ENCODE measurements at regions not wholly inside any gene's neighbourhood (a gene's known extent, or its start where the extent isn't known, plus 50 kb on each side); places are given as distances from the start of the nearest gene placed in this dataset.

DNA sequence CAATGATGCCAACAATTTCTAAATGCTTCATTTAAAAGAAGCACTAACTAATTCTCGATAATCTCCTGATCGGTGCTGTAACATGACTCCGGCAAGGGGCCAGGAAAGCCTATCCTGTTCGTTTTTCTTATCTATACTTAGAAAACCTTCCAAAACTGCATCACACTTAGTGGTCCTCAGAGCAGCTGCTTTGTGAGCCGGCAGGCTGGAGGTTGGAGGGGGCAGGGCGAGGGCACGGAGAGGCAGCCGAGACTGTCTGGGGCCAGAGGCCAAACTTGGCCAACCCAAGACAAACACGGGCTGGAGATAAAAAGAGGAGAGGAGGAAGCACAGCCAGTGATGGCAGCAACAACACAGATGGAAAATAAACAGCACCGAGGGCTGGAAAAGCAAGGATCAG is 455.7 kb downstream of the BCOR start:
- DNase-seq (ENCODE audit: low spot score), result no peak
- intact Hi-C loops (cut with DNase I), result no loop called here

DNA sequence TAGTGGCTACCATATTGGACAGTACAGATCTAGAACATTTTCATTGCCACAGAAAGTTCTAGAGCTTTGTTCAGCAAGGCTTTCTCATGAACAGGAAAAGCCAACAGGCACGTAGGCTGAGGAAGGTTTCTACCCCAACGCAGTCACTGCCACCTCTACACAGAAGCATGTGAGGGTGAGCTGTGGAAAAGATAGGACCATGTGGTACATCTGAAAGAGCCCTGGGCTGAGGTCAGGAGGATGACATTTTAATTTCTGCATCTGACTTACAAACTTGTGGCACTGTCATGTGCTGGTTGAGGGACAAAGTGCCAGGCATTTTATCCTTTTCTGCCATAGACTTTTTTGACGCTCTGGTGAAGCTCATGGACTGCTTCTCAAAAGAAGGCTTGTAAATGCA is 454.2 kb downstream of the BCOR start:
- no peak for DNase-seq (ENCODE audit: low spot score)
- intact Hi-C loops (cut with DNase I), result no loop called here

DNA sequence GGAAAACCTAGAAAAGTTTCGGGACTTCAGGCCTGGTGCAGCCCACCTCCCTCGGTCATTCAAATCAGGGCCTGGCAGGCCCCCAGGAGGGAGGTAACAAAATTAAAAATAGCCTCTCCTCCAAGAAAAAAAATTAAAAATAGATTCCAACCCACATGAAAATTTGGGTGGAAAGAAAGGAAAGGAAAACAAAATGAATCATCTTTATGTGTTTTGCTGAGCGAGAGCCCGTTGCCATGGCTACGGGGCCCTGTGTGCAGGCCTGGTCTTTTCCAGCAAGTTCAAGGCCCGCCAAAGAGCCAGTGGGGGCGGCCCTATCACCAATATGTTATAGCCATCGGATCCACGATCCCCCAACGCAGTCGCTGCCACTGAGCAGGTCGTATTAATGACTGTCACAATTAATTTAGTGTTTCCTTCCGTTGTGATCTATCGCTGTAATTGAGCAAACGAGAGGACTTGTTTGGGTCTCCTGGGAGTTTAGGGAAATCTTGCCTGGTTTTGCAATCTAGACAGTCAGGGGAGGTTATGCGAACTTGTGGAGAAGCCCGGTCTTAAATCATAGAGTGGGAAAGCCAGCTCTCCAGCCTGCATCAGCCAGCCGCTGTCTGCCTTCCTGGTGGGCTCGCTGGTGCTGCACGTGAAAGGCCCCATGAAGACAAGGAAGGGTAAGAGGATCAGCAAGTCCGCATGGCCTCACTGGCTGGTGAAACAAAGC is 452.4 kb downstream of the BCOR start:
- DNase-seq (ENCODE audit: low spot score), result no peak
- intact Hi-C loops (cut with DNase I), result no loop called here

DNA sequence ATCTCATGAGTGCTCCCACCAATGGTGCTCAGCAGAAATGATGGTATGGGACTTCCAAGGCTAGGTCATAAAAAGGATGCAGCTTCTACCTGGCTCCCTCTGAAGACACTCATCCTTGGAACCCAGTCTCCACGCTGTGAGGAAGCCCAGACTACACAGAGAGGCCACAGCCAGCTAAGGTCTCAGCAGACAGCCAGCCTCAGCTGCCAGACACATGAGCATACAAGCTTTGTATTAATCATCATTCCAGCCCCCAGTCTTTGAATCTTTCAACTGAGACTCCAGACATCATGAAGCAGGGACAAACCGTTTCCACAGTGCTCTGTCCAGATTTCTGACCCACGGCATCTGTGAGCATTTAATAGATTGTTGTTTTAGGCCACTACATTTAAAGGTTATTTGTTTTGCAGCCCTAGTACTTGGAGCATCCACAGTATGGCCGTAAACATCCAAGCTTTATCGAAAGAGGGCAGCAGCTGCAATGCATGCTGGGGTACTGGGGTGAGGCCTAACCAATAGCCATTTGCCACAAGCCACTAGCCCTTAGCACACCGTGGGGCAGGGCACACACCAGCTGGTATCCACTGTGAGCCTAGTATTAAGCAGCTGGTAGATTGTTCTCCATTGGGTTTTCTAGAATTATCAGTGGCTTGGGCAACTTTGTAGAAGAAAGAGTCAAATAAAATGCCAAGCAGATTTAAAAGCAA is 449.1 kb downstream of the BCOR start:
- intact Hi-C loops (cut with DNase I), result no loop called here
- no peak for DNase-seq (ENCODE audit: low spot score)

DNA sequence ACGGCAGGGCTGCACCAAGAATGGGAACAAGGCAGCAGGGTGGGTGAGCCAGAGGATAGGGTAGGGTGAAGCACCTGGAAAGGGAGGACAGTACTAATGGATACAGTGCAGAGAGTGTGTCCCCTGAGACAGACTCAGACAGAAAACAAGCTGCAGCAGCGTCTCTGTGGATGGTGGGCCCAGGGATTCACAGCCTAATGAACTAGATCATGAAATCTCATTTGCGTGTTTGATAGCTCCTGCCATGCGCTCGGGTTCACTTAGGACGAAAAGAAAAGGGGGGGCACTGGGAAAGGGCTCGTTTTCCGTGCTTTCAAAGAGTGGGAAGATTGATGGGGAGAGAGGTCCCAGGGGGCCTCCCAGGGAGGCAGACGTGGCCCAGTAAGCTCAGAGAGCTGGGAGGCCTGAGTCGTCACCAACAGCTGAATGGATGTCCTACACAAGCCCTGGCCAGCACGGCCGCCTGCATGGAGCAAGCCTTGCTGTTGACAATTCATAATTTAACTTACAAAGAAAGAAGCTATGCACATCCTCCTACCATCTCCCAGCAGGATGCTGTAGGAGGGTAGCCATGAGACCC is 446.9 kb downstream of the BCOR start:
- DNase-seq (ENCODE audit: low spot score), result no peak
- intact Hi-C loops (cut with DNase I), result loop anchor here (10.0 kb wide), 1 partner anchor 164 kb away; no protein-coding TSS in a partner anchor

DNA sequence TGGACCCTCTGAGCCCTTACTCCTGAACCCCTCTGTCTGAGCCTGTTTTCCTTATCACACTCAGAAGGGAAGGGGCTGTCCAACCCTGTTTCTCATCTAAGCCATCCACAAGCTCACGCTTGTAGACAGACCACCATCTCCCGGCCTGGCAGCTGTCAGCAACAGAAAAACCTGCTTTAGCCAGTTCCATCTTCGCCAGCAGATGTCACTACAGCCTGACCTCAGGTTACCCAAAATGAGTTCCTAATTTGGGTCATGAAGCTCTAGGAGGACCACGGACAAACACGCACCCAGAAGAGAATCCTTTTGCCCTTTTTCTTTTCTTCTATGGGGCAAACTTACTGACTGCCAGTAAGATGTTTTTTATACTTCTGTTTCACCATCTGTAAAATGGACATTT is 445.4 kb downstream of the BCOR start:
- DNase-seq (ENCODE audit: low spot score), result no peak
- intact Hi-C loops (cut with DNase I), result loop anchor here (10.0 kb wide), 1 partner anchor 162 kb away; no protein-coding TSS in a partner anchor

DNA sequence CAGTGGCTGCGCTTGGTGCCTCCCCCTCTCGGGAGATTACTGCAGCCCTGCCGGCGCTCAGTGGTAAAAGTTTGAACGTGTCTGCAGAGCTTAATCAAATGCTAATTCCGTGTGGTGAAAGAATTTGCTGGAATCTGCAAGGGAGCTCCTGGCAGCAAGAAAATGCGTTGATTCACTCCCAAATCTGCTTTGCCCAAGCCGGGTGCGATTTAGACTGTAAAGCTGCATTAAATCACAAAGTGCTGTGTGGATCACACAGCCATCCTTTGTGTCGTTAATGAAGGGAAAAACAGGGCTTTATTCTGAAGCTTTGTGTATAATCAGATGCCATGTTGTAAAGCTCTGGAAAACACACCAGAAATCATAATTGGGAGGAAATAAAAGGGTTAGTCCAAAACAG is 444.1 kb downstream of the BCOR start:
- intact Hi-C loops (cut with DNase I), result loop anchor here (10.0 kb wide), 1 partner anchor 161 kb away; no protein-coding TSS in a partner anchor
- no peak for DNase-seq (ENCODE audit: low spot score)

DNA sequence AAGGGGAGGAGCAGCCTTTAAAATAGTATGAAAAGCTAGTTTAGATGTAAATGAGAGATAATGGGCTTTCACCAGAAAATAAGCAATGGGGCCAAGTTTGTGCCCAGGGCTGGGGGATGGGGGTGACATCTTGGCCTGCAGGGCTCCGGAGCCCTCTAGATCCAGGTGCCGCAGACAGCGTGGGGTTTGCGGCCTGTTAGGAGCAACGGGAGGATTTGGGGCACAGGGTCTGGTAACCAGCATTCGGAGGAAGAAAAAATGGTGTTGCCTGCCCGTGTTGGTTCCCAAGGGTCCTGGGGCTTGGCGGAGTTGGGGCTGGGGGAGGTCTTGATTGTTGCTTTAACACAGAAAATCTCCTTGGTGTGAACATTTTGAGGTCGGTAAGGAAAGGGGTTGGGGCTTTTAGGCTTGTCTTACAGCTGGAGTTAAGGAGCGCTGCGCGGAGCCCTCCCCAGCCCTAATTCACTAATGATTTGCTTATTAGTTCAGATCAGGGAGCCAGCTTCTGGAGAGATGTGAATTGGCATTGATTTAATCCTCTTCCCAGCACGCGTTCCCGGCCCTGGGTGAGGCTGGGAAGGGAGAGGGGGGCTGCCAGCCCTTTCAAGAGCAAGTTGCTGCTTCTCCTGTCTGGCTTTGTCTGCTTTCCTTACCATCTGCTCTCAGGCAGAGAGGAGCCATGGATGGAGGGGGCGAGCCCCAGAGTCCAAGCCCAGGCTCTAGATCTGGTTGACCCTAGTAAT is 443.4 kb downstream of the BCOR start:
- intact Hi-C loops (cut with DNase I), result loop anchor here (10.0 kb wide), 1 partner anchor 160 kb away; no protein-coding TSS in a partner anchor
- DNase-seq (ENCODE audit: low spot score), result no peak

DNA sequence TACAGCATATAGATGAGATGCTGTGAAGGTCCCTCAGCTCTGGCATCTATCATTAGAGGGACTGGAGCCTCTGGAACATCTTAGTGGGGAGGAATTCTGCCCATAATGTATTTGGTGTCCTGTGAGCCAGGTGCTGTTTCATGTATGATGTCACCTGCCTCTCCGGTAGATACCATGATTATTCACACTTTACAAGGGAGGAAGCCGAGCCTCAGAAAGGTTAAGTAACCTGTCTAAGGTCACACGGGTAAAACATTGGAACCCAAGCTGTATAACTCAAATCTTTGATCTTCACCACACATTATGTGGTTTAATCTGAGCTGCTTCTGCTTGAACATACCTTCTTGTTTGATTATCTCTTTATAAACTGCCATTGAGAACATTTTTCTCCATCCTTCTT is 442.8 kb downstream of the BCOR start:
- intact Hi-C loops (cut with DNase I), result loop anchor here (10.0 kb wide), 1 partner anchor 160 kb away; no protein-coding TSS in a partner anchor
- DNase-seq (ENCODE audit: low spot score), result no peak

DNA sequence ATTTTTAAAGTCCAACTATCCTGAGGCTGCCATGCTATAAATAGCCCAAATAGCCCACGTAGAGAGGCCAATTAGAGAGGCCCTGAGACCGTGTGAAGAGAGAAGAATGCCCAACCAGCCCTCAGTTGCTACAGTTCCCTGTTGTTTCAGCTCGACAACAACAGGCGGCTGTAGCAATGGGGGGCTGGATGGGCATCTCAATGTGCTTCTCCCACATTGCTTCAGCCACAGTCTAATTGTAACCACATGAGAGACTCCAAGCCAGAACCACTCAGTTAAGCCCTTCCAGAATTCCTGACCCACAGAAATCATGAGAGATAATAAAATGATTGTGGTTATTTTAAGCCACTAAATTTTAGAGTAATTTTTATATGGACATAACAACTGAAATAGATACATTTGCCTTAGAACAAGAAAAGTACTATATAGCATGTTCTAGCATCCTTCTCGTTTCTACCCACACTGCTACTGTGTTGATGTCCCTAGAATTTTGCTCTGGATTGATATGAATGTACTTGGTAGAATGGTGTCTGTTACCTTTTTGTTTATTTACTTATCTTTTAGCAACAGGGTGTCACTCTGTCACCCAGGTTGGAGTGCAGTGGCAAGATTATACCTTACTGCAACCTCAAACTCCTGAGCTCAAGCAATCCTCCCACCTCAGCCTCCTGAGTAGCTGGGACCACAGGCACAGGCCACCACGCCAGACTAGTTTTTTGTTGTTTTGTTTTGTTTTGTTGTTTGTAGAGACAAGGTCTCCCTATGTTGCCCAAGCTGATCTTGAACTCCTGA is 436.4 kb downstream of the BCOR start:
- DNase-seq (ENCODE audit: low spot score), result no peak
- intact Hi-C loops (cut with DNase I), result no loop called here

DNA sequence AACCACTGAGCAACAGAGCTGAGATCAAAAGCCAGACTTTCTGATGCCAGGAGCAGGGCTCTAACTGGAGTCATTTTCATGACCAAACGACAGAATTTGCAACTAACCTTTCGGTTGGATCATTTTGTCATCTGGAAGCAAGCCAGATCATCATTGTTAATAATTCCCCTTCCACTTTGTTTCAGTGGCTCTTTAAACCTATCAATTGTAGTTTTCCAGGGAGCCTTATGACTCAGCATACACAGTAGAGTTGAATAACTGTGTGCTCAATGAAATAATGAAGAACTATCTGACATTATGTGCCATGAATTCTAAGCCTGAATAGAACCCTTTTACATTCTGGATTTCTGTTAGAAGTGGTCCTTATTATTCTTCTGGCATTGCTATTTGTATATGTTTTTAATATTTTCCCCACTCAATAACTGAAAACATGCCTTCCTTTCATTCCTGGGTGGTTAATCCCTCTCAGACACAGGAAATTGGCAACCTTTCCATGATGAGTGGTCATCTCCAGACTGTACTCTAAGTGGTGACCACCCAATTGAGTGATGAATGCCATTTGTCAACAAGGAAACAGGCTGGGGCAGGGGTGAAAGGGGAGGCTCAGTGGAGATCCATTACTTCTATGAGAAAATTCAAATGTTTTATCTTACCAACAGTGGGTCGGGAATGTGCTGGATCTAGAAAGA is 431.8 kb downstream of the BCOR start:
- intact Hi-C loops (cut with DNase I), result no loop called here
- DNase-seq (ENCODE audit: low spot score), result no peak

DNA sequence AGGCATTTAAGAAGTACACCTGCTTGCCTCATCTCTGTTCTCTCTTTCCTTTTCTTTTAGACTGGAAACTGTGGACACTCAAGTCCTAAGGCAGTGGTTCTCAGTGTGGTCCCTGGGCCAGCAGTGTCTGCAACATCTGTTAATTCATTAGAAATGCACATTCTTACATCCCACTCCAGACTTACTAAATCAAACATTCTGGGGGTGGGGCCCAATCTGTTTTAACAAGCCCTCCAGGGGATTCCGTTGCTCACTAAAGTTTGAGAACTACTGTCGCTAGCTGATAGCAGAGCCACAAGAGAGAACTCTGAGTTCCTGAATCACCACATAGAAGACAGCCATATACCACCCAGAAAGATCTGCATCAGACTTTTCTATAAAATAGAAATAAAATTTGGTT is 430.6 kb downstream of the BCOR start:
- intact Hi-C loops (cut with DNase I), result no loop called here
- no peak for DNase-seq (ENCODE audit: low spot score)

DNA sequence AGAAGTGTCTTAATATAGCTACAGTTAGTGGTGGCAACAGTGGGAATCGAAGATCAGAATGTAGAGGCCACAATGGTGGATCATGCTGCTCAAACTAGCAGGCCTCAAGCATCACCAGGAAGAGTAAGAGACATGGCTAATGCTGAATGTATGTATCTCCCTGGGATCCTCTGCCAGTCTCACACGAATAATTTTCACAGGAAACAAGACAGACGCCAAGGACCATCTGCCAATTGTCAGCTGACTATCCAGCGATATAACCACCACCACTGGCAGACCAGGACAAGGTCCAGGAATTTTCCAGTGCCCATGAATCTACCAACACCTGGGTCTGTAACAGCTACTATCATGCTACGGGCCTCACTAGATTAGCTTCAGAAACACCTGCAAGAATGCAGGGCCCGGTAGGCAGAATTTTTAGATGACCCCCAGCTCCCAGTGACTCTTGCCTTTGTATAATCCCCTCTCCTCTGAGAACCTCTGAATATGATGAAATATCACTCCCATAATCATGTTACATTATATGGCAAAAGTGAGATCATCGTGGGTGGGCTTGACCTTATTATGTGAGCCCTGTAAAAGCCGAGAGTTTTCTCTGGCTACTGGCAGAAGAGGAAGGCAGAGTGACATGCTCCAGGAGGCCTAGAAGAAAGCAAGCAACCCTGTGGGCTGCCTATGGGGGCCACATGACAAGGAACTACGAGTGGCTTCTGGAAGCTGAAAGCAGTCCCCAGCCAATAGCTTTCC is 429.8 kb downstream of the BCOR start:
- no peak for DNase-seq (ENCODE audit: low spot score)
- intact Hi-C loops (cut with DNase I), result no loop called here

DNA sequence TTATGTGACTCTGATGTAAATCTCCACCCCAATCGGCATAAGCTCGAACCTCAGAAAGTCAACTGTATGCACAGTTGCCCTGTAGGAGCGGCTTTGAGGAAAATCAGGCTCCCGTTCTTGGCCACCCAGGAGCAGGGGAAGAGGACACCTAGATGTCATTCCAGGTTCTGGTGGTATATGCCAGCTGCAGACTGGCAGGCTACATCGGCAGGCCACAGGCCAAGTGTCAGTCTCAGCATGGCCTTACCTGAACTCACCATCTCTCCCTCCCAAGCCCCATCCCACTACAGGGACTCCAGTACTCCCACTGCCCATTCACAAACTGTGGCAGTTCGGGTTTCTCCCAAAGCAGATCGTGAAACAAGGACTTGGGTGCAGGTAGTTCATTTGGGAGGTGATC is 428.1 kb downstream of the BCOR start:
- no peak for DNase-seq (ENCODE audit: low spot score)
- intact Hi-C loops (cut with DNase I), result no loop called here

DNA sequence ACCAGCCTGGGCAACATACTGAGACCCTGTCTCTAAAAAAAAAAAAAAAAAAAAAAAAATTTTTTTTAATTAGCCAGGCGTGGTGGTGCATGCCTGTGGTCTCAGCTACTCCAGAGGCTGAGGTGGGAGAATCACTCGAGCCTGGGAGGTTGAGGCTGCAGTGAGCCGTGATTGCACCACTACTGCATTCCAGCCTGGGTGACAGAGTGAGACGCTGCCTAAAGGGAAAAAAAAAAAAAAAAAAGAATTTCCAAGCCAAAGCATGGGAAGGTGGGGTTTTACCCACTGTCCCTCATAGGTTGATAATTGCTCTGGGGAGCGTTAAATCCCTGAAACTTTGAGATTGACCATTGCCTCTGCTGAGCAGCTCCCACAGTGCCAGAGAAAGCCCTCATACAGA is 427.5 kb downstream of the BCOR start:
- intact Hi-C loops (cut with DNase I), result no loop called here
- DNase-seq (ENCODE audit: low spot score), result no peak

DNA sequence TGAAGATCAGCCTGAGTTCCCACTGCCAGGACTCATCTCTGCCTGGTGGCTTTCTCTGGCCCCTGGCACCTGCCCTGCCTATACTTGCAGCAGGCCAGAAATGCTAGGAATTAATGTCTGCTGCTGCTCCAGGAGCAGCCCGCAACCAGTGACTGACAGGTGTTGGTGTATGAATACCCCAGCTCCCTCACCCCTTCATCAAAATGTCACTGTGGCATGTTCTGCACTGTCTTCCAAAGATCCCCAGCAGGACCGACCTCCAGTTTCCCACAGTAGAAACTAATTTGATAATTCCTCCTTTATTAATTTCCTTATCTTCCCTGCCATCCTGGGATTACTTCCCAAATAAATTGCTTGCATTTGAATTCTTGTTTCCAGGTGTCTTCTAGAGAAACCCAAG is 425.4 kb downstream of the BCOR start:
- intact Hi-C loops (cut with DNase I), result no loop called here
- no peak for DNase-seq (ENCODE audit: low spot score)

DNA sequence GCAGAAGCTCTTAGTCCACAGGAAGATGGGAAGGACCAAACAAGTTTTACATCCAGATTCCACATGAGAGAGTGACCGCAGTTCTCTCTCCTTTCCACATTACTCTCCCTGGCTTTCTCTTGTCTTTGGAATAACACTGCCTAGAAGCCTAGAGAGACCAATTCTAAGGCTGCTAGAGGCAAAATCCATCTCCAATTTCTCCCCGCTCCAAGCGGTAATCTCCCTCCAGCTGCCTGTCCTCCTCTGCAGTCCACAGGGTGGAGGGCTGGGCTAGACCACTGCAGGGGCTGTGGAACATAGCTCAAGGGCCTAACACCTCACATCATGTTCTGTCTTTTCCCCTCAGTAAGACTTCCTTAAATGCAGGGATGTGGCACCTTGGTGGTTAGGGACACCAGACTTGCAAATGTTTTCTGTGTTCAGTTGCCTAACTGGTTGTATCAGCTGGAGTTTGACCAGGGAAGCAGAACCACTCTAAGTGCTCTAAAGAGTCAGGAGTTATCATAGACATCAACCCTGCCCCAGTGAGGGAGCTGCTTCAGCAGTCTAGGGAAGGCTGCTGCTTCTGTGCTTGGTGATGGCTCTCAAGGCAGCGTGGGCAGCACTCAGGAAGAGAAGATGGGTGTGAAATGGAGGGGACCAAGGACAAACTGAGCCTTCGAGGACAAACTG is 423.1 kb downstream of the BCOR start:
- intact Hi-C loops (cut with DNase I), result no loop called here
- no peak for DNase-seq (ENCODE audit: low spot score)

DNA sequence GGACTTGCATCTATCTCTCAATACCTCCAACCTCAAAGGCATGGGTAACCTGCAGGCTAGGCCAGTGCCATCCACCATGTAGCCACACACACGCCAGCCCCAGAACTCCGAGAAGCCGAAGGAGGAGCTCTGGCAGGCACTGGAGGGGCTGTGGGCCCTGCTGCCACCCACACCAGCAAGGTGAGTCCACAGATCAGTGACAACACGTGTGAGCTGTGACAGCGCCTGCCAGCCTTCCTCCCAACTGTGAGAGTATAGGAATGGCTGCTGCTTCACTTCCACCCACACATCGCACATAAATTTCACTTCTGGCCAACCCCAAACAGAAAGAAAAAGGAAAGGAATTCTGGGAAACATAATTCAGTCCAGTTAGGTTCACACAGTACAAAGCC is 422.6 kb downstream of the BCOR start:
- intact Hi-C loops (cut with DNase I), result no loop called here
- no peak for DNase-seq (ENCODE audit: low spot score)

All from cardiac septum (tissue), 1 donor.